ENCODE measurements at regions not wholly inside any gene's neighbourhood (a gene's known extent, or its start where the extent isn't known, plus 50 kb on each side); places are given as distances from the start of the nearest gene placed in this dataset.

DNA sequence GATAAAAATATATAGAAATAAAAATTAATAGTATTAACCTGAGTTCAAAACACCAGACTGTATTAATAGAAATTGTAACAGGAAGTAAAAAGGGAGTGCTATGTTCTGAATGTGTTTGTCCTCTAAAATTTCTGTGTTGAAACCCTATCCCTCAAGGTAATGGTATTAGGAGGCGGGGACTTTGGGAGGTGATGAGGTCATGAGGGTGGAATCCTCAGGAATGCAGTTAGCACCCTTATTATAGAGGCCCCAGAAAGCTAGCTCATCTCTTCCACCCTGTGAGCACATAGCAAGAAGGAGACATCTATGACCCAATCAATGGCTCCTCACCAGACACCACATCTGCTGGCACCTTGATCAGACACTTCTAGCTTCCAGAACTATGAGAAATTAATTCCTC lies 124.5 kb downstream of the CMPK2 start:
- Histone ChIP-seq H4K20me1 (ENCODE audit: insufficient read depth, poor library complexity, severe bottlenecking) (no peaks in the 10 kb centered on the region), H3K27ac (no peak overlapping the region), H2AFZ (no peak overlapping the region), H3K27me3 (no peaks in the 10 kb centered on the region), H3K9me3 (ENCODE audit: low read depth) (no peaks in the 10 kb centered on the region), H3K4me1 (ENCODE audit: insufficient read depth) (no peaks in the 10 kb centered on the region), H3K4me2 (no peak overlapping the region), H3K9me2 (replicated peaks; ENCODE audit: insufficient read depth) (no peaks in the 10 kb centered on the region), H3K79me2 (no peaks in the 10 kb centered on the region), H3K4me3 (no peak overlapping the region), H3K36me3 (replicated peaks; ENCODE audit: insufficient read depth, low read depth) (no peaks in the 10 kb centered on the region)
- 95% methylated on average over 1 of the region's 1 CpG for WGBS (ENCODE audit: low lambda C conversion rate, missing lambda C conversion rate)
- no peak for TF ChIP-seq EZH2 (IDR thresholded peaks at IDR 0.05; ENCODE audit: borderline replicate concordance)
- TF ChIP-seq EZH2phosphoT487 (IDR thresholded peaks at IDR 0.05; ENCODE audit: low read depth, severe bottlenecking, unreplicated experiment) = no peak
- TF ChIP-seq, protein P1, sequence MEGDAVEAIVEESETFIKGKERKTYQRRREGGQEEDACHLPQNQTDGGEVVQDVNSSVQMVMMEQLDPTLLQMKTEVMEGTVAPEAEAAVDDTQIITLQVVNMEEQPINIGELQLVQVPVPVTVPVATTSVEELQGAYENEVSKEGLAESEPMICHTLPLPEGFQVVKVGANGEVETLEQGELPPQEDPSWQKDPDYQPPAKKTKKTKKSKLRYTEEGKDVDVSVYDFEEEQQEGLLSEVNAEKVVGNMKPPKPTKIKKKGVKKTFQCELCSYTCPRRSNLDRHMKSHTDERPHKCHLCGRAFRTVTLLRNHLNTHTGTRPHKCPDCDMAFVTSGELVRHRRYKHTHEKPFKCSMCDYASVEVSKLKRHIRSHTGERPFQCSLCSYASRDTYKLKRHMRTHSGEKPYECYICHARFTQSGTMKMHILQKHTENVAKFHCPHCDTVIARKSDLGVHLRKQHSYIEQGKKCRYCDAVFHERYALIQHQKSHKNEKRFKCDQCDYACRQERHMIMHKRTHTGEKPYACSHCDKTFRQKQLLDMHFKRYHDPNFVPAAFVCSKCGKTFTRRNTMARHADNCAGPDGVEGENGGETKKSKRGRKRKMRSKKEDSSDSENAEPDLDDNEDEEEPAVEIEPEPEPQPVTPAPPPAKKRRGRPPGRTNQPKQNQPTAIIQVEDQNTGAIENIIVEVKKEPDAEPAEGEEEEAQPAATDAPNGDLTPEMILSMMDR (IDR thresholded peaks at IDR 0.05; ENCODE audit: poor library complexity) = no peak
- DNase-seq (ENCODE audit: low spot score) = no peak

DNA sequence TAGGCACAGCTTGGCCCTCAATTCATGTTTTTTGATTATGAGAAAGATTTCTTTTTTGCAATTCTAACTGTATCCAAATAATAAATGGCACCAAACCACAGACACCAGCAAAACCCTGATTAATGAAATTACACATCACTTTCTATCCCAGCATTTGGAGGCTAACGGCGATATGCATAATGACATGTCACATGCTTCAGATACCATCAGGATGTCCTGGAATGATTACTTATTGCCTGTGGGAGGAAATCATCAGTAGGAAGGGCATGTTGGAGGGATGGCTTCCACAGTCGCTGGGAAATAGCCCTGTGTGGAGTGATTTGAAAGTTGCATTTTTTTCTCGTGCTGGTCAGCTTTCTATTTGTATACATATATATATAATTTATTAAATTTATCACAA lies 121.7 kb downstream of the CMPK2 start:
- Histone ChIP-seq H3K9me2 (replicated peaks; ENCODE audit: insufficient read depth) (no peaks in the 10 kb centered on the region), H3K27ac (no peak overlapping the region), H3K36me3 (replicated peaks; ENCODE audit: insufficient read depth, low read depth) (no peaks in the 10 kb centered on the region), H3K79me2 (no peaks in the 10 kb centered on the region), H2AFZ (no peak overlapping the region), H3K4me1 (ENCODE audit: insufficient read depth) (no peaks in the 10 kb centered on the region), H3K9me3 (ENCODE audit: low read depth) (no peaks in the 10 kb centered on the region), H3K4me3 (no peak overlapping the region), H3K4me2 (no peak overlapping the region), H4K20me1 (ENCODE audit: insufficient read depth, poor library complexity, severe bottlenecking) (no peaks in the 10 kb centered on the region), H3K27me3 (no peaks in the 10 kb centered on the region)
- no peak for DNase-seq (ENCODE audit: low spot score)
- TF ChIP-seq, protein P1 (IDR thresholded peaks at IDR 0.05; ENCODE audit: poor library complexity) = no peak
- no peak for TF ChIP-seq EZH2phosphoT487 (IDR thresholded peaks at IDR 0.05; ENCODE audit: low read depth, severe bottlenecking, unreplicated experiment)
- TF ChIP-seq EZH2 (IDR thresholded peaks at IDR 0.05; ENCODE audit: borderline replicate concordance) = no peak
- 93% methylated on average over 4 of the region's 4 CpGs for WGBS (ENCODE audit: low lambda C conversion rate, missing lambda C conversion rate)

GRCh38 chr2:6747433-6747832 lies 118.3 kb downstream of the CMPK2 start:
- Histone ChIP-seq H3K9me3 (ENCODE audit: low read depth) (no peaks in the 10 kb centered on the region), H4K20me1 (ENCODE audit: insufficient read depth, poor library complexity, severe bottlenecking) (no peaks in the 10 kb centered on the region), H3K79me2 (no peaks in the 10 kb centered on the region), H3K27ac (no peak overlapping the region), H3K9me2 (replicated peaks; ENCODE audit: insufficient read depth) (no peaks in the 10 kb centered on the region), H3K4me2 (no peak overlapping the region), H3K4me1 (ENCODE audit: insufficient read depth) (peaks cover 5% of the 10 kb centered on the region), H3K36me3 (replicated peaks; ENCODE audit: insufficient read depth, low read depth) (no peaks in the 10 kb centered on the region), H3K27me3 (no peaks in the 10 kb centered on the region), H2AFZ (no peak overlapping the region), H3K4me3 (no peak overlapping the region)
- TF ChIP-seq, protein P1 (IDR thresholded peaks at IDR 0.05; ENCODE audit: poor library complexity) = no peak
- TF ChIP-seq EZH2phosphoT487 (IDR thresholded peaks at IDR 0.05; ENCODE audit: low read depth, severe bottlenecking, unreplicated experiment) (no peak), EZH2 (IDR thresholded peaks at IDR 0.05; ENCODE audit: borderline replicate concordance) (no peak)
- DNase-seq (ENCODE audit: low spot score) = no peak
- 58% methylated on average over 1 of the region's 1 CpG for WGBS (ENCODE audit: low lambda C conversion rate, missing lambda C conversion rate)

Data from hepatocyte (in vitro differentiated cells).